OCI-LY3 (cell line): ENCODE measurements at regions not wholly inside any gene's neighbourhood (a gene's known extent, or its start where the extent isn't known, plus 50 kb on each side); places are given as distances from the start of the nearest gene placed in this dataset.

ENCODE experiments used
- H2AFZ ChIP-seq: fragments of 200-600, 300-600 bp; shearing (Covaris generic); 2 replicates; pipeline ENCODE4 v1.6.0; 2014; ENCODE audit warnings: antibody characterized with exemption, low read depth, low read length
- H3K27ac ChIP-seq: fragments of 200-600, 300-600 bp; sonication (generic); 2 replicates; pipeline ENCODE4 v1.5.1; 2014; ENCODE audit warnings: mild to moderate bottlenecking, low read length, moderate library complexity, mixed read lengths
- H3K27me3 ChIP-seq: fragments of 200-600, 300-600 bp; sonication (generic); 2 replicates; pipeline ENCODE4 v1.6.1; 2014; ENCODE audit warnings: low read depth, low read length, mixed read lengths
- H3K36me3 ChIP-seq: fragments of 200-600, 300-600 bp; sonication (generic); replicated peaks from 2 replicates; pipeline ENCODE3; 2014; ENCODE audit warnings: low read depth, low read length, mixed read lengths
- H3K4me1 ChIP-seq: fragments of 300-600, 200-600 bp; sonication (generic); 2 replicates; pipeline ENCODE4 v1.6.1; 2014; ENCODE audit warnings: low read length, mixed read lengths
- H3K4me2 ChIP-seq: fragments of 200-600, 300-600 bp; sonication (generic); 2 replicates; pipeline ENCODE4 v1.6.1; 2014; ENCODE audit warnings: low read length, mixed read lengths
- H3K4me3 ChIP-seq: fragments of 300-600, 200-600 bp; sonication (generic); 2 replicates; pipeline ENCODE4 v1.5.1; 2014; ENCODE audit warnings: antibody characterized with exemption, mild to moderate bottlenecking, low read length, moderate library complexity
- H3K79me2 ChIP-seq: fragments of 300-600, 200-600 bp; shearing (Covaris generic); 2 replicates; pipeline ENCODE4 v1.6.1; 2014; ENCODE audit warnings: mild to moderate bottlenecking, low read length, mixed read lengths
- H3K9ac ChIP-seq: fragments of 300-600, 200-600 bp; shearing (Covaris generic); 2 replicates; pipeline ENCODE4 v1.6.0; 2014; ENCODE audit warnings: mild to moderate bottlenecking, low read length, moderate library complexity
- H3K9me3 ChIP-seq: fragments of 200-600, 300-600 bp; shearing (Covaris generic); 2 replicates; pipeline ENCODE4 v1.6.1; 2014; ENCODE audit warnings: low read length, mixed read lengths; ENCODE audit not compliant: insufficient read depth
- H4K20me1 ChIP-seq: fragments of 200-600, 300-600 bp; sonication (generic); 2 replicates; pipeline ENCODE4 v1.6.1; 2016; ENCODE audit warnings: low read length, mixed read lengths; ENCODE audit not compliant: insufficient read depth
- EZH2phosphoT487 ChIP-seq: fragments of 200-600 bp; shearing (Covaris generic); IDR thresholded peaks from 2 replicates; pipeline ENCODE4 v1.6.1; 2018; ENCODE audit warnings: antibody characterized with exemption, mixed run types, low read depth
- TF ChIP-seq, protein P1 (sequence below): fragments of 200-600, 300-600 bp; sonication (generic); IDR thresholded peaks from 2 replicates; pipeline ENCODE4 v1.5.1; 2014; ENCODE audit warnings: antibody characterized with exemption, low read length, low read depth

- H4K20me1 ChIP-seq, result no peaks in the 10 kb centered on the region
- no peaks in the 10 kb centered on the region for H3K27me3 ChIP-seq
- H2AFZ ChIP-seq, result no peak overlapping the region
- H3K4me2 ChIP-seq, result no peak overlapping the region
- no peak overlapping the region for H3K9ac ChIP-seq
- no peaks in the 10 kb centered on the region for H3K79me2 ChIP-seq
- no peaks in the 10 kb centered on the region for H3K9me3 ChIP-seq
- TF ChIP-seq EZH2phosphoT487, result no peak
- TF ChIP-seq, protein P1, sequence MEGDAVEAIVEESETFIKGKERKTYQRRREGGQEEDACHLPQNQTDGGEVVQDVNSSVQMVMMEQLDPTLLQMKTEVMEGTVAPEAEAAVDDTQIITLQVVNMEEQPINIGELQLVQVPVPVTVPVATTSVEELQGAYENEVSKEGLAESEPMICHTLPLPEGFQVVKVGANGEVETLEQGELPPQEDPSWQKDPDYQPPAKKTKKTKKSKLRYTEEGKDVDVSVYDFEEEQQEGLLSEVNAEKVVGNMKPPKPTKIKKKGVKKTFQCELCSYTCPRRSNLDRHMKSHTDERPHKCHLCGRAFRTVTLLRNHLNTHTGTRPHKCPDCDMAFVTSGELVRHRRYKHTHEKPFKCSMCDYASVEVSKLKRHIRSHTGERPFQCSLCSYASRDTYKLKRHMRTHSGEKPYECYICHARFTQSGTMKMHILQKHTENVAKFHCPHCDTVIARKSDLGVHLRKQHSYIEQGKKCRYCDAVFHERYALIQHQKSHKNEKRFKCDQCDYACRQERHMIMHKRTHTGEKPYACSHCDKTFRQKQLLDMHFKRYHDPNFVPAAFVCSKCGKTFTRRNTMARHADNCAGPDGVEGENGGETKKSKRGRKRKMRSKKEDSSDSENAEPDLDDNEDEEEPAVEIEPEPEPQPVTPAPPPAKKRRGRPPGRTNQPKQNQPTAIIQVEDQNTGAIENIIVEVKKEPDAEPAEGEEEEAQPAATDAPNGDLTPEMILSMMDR, result no peak
- H3K4me1 ChIP-seq, result no peaks in the 10 kb centered on the region
- H3K36me3 ChIP-seq, result no peaks in the 10 kb centered on the region
- no peak overlapping the region for H3K27ac ChIP-seq
- no peak overlapping the region for H3K4me3 ChIP-seq
Measured at GRCh38 chr3:22594990-22595389, 608.1 kb upstream of the UBE2E2 start.

GRCh38 chr3:22606461-22606860 is 596.7 kb upstream of the UBE2E2 start:
- Histone ChIP-seq H3K27ac (no peak overlapping the region), H3K9ac (no peak overlapping the region), H2AFZ (no peak overlapping the region), H3K27me3 (no peaks in the 10 kb centered on the region; the same call in 1 of the 2 replicates), H3K79me2 (no peaks in the 10 kb centered on the region), H3K4me2 (no peak overlapping the region), H3K36me3 (no peaks in the 10 kb centered on the region), H4K20me1 (no peaks in the 10 kb centered on the region), H3K4me1 (no peaks in the 10 kb centered on the region), H3K4me3 (no peak overlapping the region), H3K9me3 (no peaks in the 10 kb centered on the region)
- TF ChIP-seq, protein P1, result no peak
- TF ChIP-seq EZH2phosphoT487, result no peak

GRCh38 chr3:22606938-22607337 is 596.2 kb upstream of the UBE2E2 start:
- no peak for TF ChIP-seq EZH2phosphoT487
- TF ChIP-seq, protein P1, result no peak

GRCh38 chr3:22608093-22608492 is 595.0 kb upstream of the UBE2E2 start:
- Histone ChIP-seq H3K9me3 (no peaks in the 10 kb centered on the region), H3K27ac (no peak overlapping the region), H3K27me3 (no peaks in the 10 kb centered on the region; the same call in 1 of the 2 replicates), H3K9ac (no peak overlapping the region), H4K20me1 (no peaks in the 10 kb centered on the region), H3K4me3 (no peak overlapping the region), H2AFZ (no peak overlapping the region), H3K36me3 (no peaks in the 10 kb centered on the region), H3K79me2 (no peaks in the 10 kb centered on the region), H3K4me2 (no peak overlapping the region), H3K4me1 (no peaks in the 10 kb centered on the region)
- TF ChIP-seq EZH2phosphoT487, result no peak

More at GRCh38 chr3:22606938-22607337, 596.2 kb upstream of the UBE2E2 start:
- H4K20me1 ChIP-seq, result no peaks in the 10 kb centered on the region
- H3K36me3 ChIP-seq, result no peaks in the 10 kb centered on the region
- H3K27me3 ChIP-seq, result no peaks in the 10 kb centered on the region; the same call in 1 of the 2 replicates
- no peaks in the 10 kb centered on the region for H3K79me2 ChIP-seq
- H2AFZ ChIP-seq, result no peak overlapping the region
- no peak overlapping the region for H3K4me3 ChIP-seq
- no peaks in the 10 kb centered on the region for H3K9me3 ChIP-seq
- no peak overlapping the region for H3K27ac ChIP-seq
- no peak overlapping the region for H3K9ac ChIP-seq
- no peak overlapping the region for H3K4me2 ChIP-seq
- no peaks in the 10 kb centered on the region for H3K4me1 ChIP-seq
